Upper lobe of left lung (tissue), 6 donors: ENCODE measurements at regions not wholly inside any gene's neighbourhood (a gene's known extent, or its start where the extent isn't known, plus 50 kb on each side); places are given as distances from the start of the nearest gene placed in this dataset.

ENCODE experiments used
- ATAC-seq, 2 donors: fragments of 200-7000 bp; cut with Tn5 transposase; one replicate each; pipeline ENCODE4 v1.9.1; 2022; ENCODE audit warnings: mild to moderate bottlenecking in 2 of 2, moderate library complexity in 2 of 2; ENCODE audit not compliant: low FRiP score in 2 of 2
- DNase-seq, 2 donors: peaks; one replicate each; pipeline ENCODE4 v3.0.0-alpha.2; 2019 to 2020
- H3K27ac ChIP-seq, 4 donors: fragments of 200-600 bp; sonication (generic); one replicate each; pipeline ENCODE4 v1.5.1; 2016 to 2019
- H3K27me3 ChIP-seq, 4 donors: fragments of 200-600 bp; sonication (generic); one replicate each; pipeline ENCODE4 v1.5.1; 2017 to 2019
- H3K36me3 ChIP-seq, 4 donors: fragments of 200-600 bp; sonication (generic); one replicate each; pipeline ENCODE4 v1.5.1; 2016 to 2019
- H3K4me1 ChIP-seq, 4 donors: fragments of 200-600 bp; sonication (generic); one replicate each; pipeline ENCODE4 v1.5.1; 2018 to 2019
- H3K4me3 ChIP-seq, 4 donors: fragments of 200-600 bp; sonication (generic); one replicate each; pipeline ENCODE4 v1.5.1; 2017 to 2019; ENCODE audit warnings: mild to moderate bottlenecking in 2 of 4, moderate library complexity in 1 of 4
- H3K9me3 ChIP-seq, 4 donors: fragments of 200-600 bp; sonication (generic); one replicate each; pipeline ENCODE4 v1.5.1; 2018 to 2019
- EP300 ChIP-seq, 4 donors: sonication (generic); formaldehyde crosslinking; IDR thresholded peaks; one replicate each; pipeline ENCODE4 v1.5.1; 2017; ENCODE audit warnings: antibody characterized with exemption in 4 of 4, control low read depth in 2 of 4
- POLR2A ChIP-seq, 4 donors: fragments of 450-650 bp; IDR thresholded peaks; one replicate each; pipeline ENCODE4 v1.5.1; 2016 to 2017; ENCODE audit warnings: antibody characterized with exemption in 4 of 4, mild to moderate bottlenecking in 2 of 4
- POLR2AphosphoS5 ChIP-seq, 2 donors: sonication (generic); formaldehyde crosslinking; IDR thresholded peaks; one replicate each; pipeline ENCODE4 v1.5.1; 2017; ENCODE audit warnings: antibody characterized with exemption in 2 of 2
- WGBS, 2 donors: methylation state at CpG; one replicate each; pipeline ENCODE4 v1.1.5; 2017 to 2018; 5-methylcytosine and 5-hydroxymethylcytosine counted together
- TF ChIP-seq, protein P1 (sequence below), 6 experiments: fragments of 450-650 bp in 4 of 6; fragments of 200-600 bp in 2 of 6; sonication (generic) in 2 of 6; IDR thresholded peaks; one replicate each; pipeline ENCODE4 v1.5.1; 2016 to 2019; ENCODE audit warnings: antibody characterized with exemption in 6 of 6
- donor health status: DM: no; HTN: no; CAD: no; lungs with moderate emphysema.
- donor health status: DM: no; HTN: yes; CAD: no; lungs with severe emphysema.

- H3K27me3 ChIP-seq = no peaks in the 10 kb centered on the region
- WGBS, 2 donors = 86% methylated on average over 1 of the region's 1 CpG
- no peak overlapping the region for H3K4me3 ChIP-seq
- H3K27ac ChIP-seq = no peak overlapping the region
- ATAC-seq = no peak
- no peaks in the 10 kb centered on the region for H3K36me3 ChIP-seq
- TF ChIP-seq POLR2A (IDR thresholded peaks at IDR 0.05) = no peak
- TF ChIP-seq, protein P1, sequence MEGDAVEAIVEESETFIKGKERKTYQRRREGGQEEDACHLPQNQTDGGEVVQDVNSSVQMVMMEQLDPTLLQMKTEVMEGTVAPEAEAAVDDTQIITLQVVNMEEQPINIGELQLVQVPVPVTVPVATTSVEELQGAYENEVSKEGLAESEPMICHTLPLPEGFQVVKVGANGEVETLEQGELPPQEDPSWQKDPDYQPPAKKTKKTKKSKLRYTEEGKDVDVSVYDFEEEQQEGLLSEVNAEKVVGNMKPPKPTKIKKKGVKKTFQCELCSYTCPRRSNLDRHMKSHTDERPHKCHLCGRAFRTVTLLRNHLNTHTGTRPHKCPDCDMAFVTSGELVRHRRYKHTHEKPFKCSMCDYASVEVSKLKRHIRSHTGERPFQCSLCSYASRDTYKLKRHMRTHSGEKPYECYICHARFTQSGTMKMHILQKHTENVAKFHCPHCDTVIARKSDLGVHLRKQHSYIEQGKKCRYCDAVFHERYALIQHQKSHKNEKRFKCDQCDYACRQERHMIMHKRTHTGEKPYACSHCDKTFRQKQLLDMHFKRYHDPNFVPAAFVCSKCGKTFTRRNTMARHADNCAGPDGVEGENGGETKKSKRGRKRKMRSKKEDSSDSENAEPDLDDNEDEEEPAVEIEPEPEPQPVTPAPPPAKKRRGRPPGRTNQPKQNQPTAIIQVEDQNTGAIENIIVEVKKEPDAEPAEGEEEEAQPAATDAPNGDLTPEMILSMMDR (IDR thresholded peaks at IDR 0.05) = no peak
- TF ChIP-seq POLR2AphosphoS5 (IDR thresholded peaks at IDR 0.05) = no peak
- TF ChIP-seq EP300 (IDR thresholded peaks at IDR 0.05) = no peak
- no peaks in the 10 kb centered on the region for H3K9me3 ChIP-seq
- no peaks in the 10 kb centered on the region for H3K4me1 ChIP-seq
- DNase-seq = no peak
Observed at GRCh38 chr4:129488427-129488826, 392.5 kb downstream of the C4orf33 start.

- ATAC-seq (no peak), DNase-seq (no peak)
- no peak for TF ChIP-seq POLR2AphosphoS5 (IDR thresholded peaks at IDR 0.05)
- TF ChIP-seq, protein P1 (IDR thresholded peaks at IDR 0.05) = no peak
- no peak for TF ChIP-seq EP300 (IDR thresholded peaks at IDR 0.05)
- TF ChIP-seq POLR2A (IDR thresholded peaks at IDR 0.05) = no peak
- Histone ChIP-seq H3K27me3 (no peaks in the 10 kb centered on the region), H3K9me3 (no peaks in the 10 kb centered on the region), H3K27ac (no peak overlapping the region), H3K36me3 (no peaks in the 10 kb centered on the region), H3K4me1 (no peaks in the 10 kb centered on the region), H3K4me3 (no peak overlapping the region)
- 46 to 77% methylated on average over 1 of the region's 1 CpG for WGBS, 2 donors
Observed at GRCh38 chr4:129490516-129490915, 394.6 kb downstream of the C4orf33 start.

GRCh38 chr4:129498626-129499025 is 402.7 kb downstream of the C4orf33 start:
- Histone ChIP-seq H3K9me3 (no peaks in the 10 kb centered on the region), H3K27me3 (no peaks in the 10 kb centered on the region), H3K4me3 (no peak overlapping the region), H3K27ac (no peak overlapping the region), H3K4me1 (no peaks in the 10 kb centered on the region), H3K36me3 (no peaks in the 10 kb centered on the region)
- ATAC-seq = no peak
- TF ChIP-seq POLR2AphosphoS5 (IDR thresholded peaks at IDR 0.05) (no peak), POLR2A (IDR thresholded peaks at IDR 0.05) (no peak), EP300 (IDR thresholded peaks at IDR 0.05) (no peak)
- TF ChIP-seq, protein P1 (IDR thresholded peaks at IDR 0.05) = no peak
- WGBS, 2 donors = 54 to 73% methylated on average over 1 of the region's 1 CpG
- DNase-seq = no peak

DNA sequence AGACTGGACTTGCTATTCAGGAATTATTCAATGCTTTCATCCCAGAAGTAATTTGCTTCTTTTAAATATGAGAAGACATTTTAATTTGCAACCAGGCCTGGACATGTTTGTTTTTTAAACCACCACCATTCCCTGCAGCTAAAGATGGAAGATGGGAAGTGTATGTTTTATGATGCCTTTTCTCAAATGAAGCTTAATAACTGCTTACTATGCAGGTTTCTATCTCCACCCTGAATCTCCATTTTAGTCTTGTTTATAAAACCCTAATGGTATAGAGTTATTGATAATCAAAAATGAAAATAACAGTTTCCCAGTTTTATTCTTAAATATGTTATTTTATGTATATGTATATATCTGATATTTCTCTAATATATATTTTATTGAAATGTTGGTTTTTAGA is 418.9 kb downstream of the C4orf33 start:
- H3K9me3 ChIP-seq = no peaks in the 10 kb centered on the region
- H3K4me3 ChIP-seq = no peak overlapping the region
- no peak for ATAC-seq
- TF ChIP-seq EP300 (IDR thresholded peaks at IDR 0.05) = no peak
- TF ChIP-seq POLR2AphosphoS5 (IDR thresholded peaks at IDR 0.05) = no peak
- TF ChIP-seq, protein P1 (IDR thresholded peaks at IDR 0.05) = no peak
- no peak for TF ChIP-seq POLR2A (IDR thresholded peaks at IDR 0.05)
- H3K4me1 ChIP-seq = no peaks in the 10 kb centered on the region
- no peaks in the 10 kb centered on the region for H3K36me3 ChIP-seq
- DNase-seq = no peak
- no peaks in the 10 kb centered on the region for H3K27me3 ChIP-seq
- no peak overlapping the region for H3K27ac ChIP-seq

GRCh38 chr4:129515356-129515755 is 419.4 kb downstream of the C4orf33 start:
- WGBS, 2 donors = 36% methylated on average over 1 of the region's 1 CpG
- Histone ChIP-seq H3K36me3 (no peaks in the 10 kb centered on the region), H3K4me3 (no peak overlapping the region), H3K27ac (no peak overlapping the region), H3K9me3 (no peaks in the 10 kb centered on the region), H3K27me3 (no peaks in the 10 kb centered on the region), H3K4me1 (no peaks in the 10 kb centered on the region)
- no peak for DNase-seq
- TF ChIP-seq, protein P1 (IDR thresholded peaks at IDR 0.05) = no peak
- TF ChIP-seq POLR2AphosphoS5 (IDR thresholded peaks at IDR 0.05) = no peak
- no peak for TF ChIP-seq POLR2A (IDR thresholded peaks at IDR 0.05)
- TF ChIP-seq EP300 (IDR thresholded peaks at IDR 0.05) = no peak
- ATAC-seq = no peak
